ENCODE measurements at regions not wholly inside any gene's neighbourhood (a gene's known extent, or its start where the extent isn't known, plus 50 kb on each side); places are given as distances from the start of the nearest gene placed in this dataset.

- DNase-seq, result no peak
- Histone ChIP-seq H3K4me3 (no peak overlapping the region), H3K36me3 (no peaks in the 10 kb centered on the region), H3K9me3 (no peaks in the 10 kb centered on the region), H3K27me3 (no peaks in the 10 kb centered on the region; the same call in 1 of the 2 replicates)
These were observed 185.3 kb downstream of the TMEM132E start for GRCh38 chr17:34764716-34765115.

GRCh38 chr17:34763728-34764665 lies 184.6 kb downstream of the TMEM132E start:
- no peak for DNase-seq

GRCh38 chr17:34762078-34762477 lies 182.7 kb downstream of the TMEM132E start:
- Histone ChIP-seq H3K36me3 (no peaks in the 10 kb centered on the region), H3K9me3 (no peaks in the 10 kb centered on the region), H3K27me3 (no peaks in the 10 kb centered on the region), H3K4me3 (no peak overlapping the region)
- no peak for DNase-seq

More at GRCh38 chr17:34763728-34764665, 184.6 kb downstream of the TMEM132E start:
- H3K4me3 ChIP-seq, result no peak overlapping the region
- H3K9me3 ChIP-seq, result no peaks in the 10 kb centered on the region
- no peaks in the 10 kb centered on the region for H3K36me3 ChIP-seq
- H3K27me3 ChIP-seq, result no peaks in the 10 kb centered on the region

- Histone ChIP-seq H3K4me3 (no peak overlapping the region), H3K9me3 (no peaks in the 10 kb centered on the region), H3K36me3 (no peaks in the 10 kb centered on the region), H3K27me3 (no peaks in the 10 kb centered on the region)
- DNase-seq, result no peak
These were observed 182.3 kb downstream of the TMEM132E start for GRCh38 chr17:34761646-34762045.

- H3K36me3 ChIP-seq, result no peaks in the 10 kb centered on the region
- H3K9me3 ChIP-seq, result no peaks in the 10 kb centered on the region
- H3K27me3 ChIP-seq, result no peaks in the 10 kb centered on the region
These were observed 181.6 kb downstream of the TMEM132E start for GRCh38 chr17:34760931-34761495.

GRCh38 chr17:34758718-34759117 lies 179.3 kb downstream of the TMEM132E start:
- H3K9me3 ChIP-seq, result no peaks in the 10 kb centered on the region
- H3K4me3 ChIP-seq, result no peak overlapping the region
- H3K27me3 ChIP-seq, result no peaks in the 10 kb centered on the region

More at GRCh38 chr17:34760931-34761495, 181.6 kb downstream of the TMEM132E start:
- no peak overlapping the region for H3K4me3 ChIP-seq
- DNase-seq, result no peak

GRCh38 chr17:34758316-34758715 lies 178.9 kb downstream of the TMEM132E start:
- Histone ChIP-seq H3K4me3 (no peak overlapping the region), H3K36me3 (no peaks in the 10 kb centered on the region), H3K27me3 (no peaks in the 10 kb centered on the region), H3K9me3 (no peaks in the 10 kb centered on the region)
- DNase-seq, result no peak

More at GRCh38 chr17:34758718-34759117, 179.3 kb downstream of the TMEM132E start:
- DNase-seq, result no peak
- no peaks in the 10 kb centered on the region for H3K36me3 ChIP-seq

GRCh38 chr17:34757611-34758010 lies 178.2 kb downstream of the TMEM132E start:
- no peak for DNase-seq
- Histone ChIP-seq H3K36me3 (no peaks in the 10 kb centered on the region), H3K4me3 (no peak overlapping the region), H3K9me3 (no peaks in the 10 kb centered on the region), H3K27me3 (no peaks in the 10 kb centered on the region)

GRCh38 chr17:34757106-34757505 lies 177.7 kb downstream of the TMEM132E start:
- H3K36me3 ChIP-seq, result no peaks in the 10 kb centered on the region
- no peaks in the 10 kb centered on the region for H3K27me3 ChIP-seq
- no peaks in the 10 kb centered on the region for H3K9me3 ChIP-seq
- DNase-seq, result no peak
- no peak overlapping the region for H3K4me3 ChIP-seq

- Histone ChIP-seq H3K27me3 (no peaks in the 10 kb centered on the region), H3K4me3 (no peak overlapping the region), H3K36me3 (no peaks in the 10 kb centered on the region), H3K9me3 (no peaks in the 10 kb centered on the region)
- peak; percentile 80 for DNase-seq
These were observed 177.2 kb downstream of the TMEM132E start for GRCh38 chr17:34756637-34757021.

GRCh38 chr17:34755981-34756636 lies 176.7 kb downstream of the TMEM132E start:
- Histone ChIP-seq H3K9me3 (no peaks in the 10 kb centered on the region), H3K27me3 (no peaks in the 10 kb centered on the region), H3K36me3 (no peaks in the 10 kb centered on the region), H3K4me3 (no peak overlapping the region)
- DNase-seq, result no peak

- H3K4me3 ChIP-seq, result no peak overlapping the region
- H3K36me3 ChIP-seq, result no peaks in the 10 kb centered on the region
- no peaks in the 10 kb centered on the region for H3K9me3 ChIP-seq
- H3K27me3 ChIP-seq, result no peaks in the 10 kb centered on the region
- DNase-seq, result no peak
These were observed 176.0 kb downstream of the TMEM132E start for GRCh38 chr17:34755371-34755770.

- Histone ChIP-seq H3K9me3 (peaks cover 9% of the 10 kb centered on the region), H3K27me3 (no peaks in the 10 kb centered on the region)
- no peak for DNase-seq
These were observed 170.6 kb downstream of the TMEM132E start for GRCh38 chr17:34750004-34750403.

GRCh38 chr17:34741967-34742366 lies 162.6 kb downstream of the TMEM132E start:
- no peaks in the 10 kb centered on the region for H3K9me3 ChIP-seq
- H3K27me3 ChIP-seq, result no peaks in the 10 kb centered on the region; the same call in 1 of the 2 replicates
- no peak for DNase-seq
- no peak overlapping the region for H3K4me3 ChIP-seq
- H3K36me3 ChIP-seq, result no peaks in the 10 kb centered on the region

More at GRCh38 chr17:34750004-34750403, 170.6 kb downstream of the TMEM132E start:
- Histone ChIP-seq H3K36me3 (no peaks in the 10 kb centered on the region), H3K4me3 (no peak overlapping the region)

GRCh38 chr17:34740565-34741520 lies 161.5 kb downstream of the TMEM132E start:
- Histone ChIP-seq H3K4me3 (no peak overlapping the region), H3K9me3 (no peaks in the 10 kb centered on the region), H3K27me3 (no peaks in the 10 kb centered on the region; the same call in 1 of the 2 replicates), H3K36me3 (no peaks in the 10 kb centered on the region)
- no peak for DNase-seq

GRCh38 chr17:34739386-34739785 lies 160.0 kb downstream of the TMEM132E start:
- no peak overlapping the region for H3K4me3 ChIP-seq
- no peaks in the 10 kb centered on the region; the same call in 1 of the 2 replicates for H3K27me3 ChIP-seq
- DNase-seq, result no peak
- H3K9me3 ChIP-seq, result no peaks in the 10 kb centered on the region
- H3K36me3 ChIP-seq, result no peaks in the 10 kb centered on the region

Measured in MG63 (cell line).